HEK293 (cell line): ENCODE measurements at regions not wholly inside any gene's neighbourhood (a gene's known extent, or its start where the extent isn't known, plus 50 kb on each side); places are given as distances from the start of the nearest gene placed in this dataset.

Source experiments
- CTCF ChIP-seq: fragments of 450-650 bp; formaldehyde crosslinking; IDR thresholded peaks from 2 replicates; pipeline ENCODE4 v1.5.1; 2016; ENCODE audit warnings: missing biosample characterization, missing genetic modification characterization
- REST ChIP-seq: fragments of 450-650 bp; formaldehyde crosslinking; IDR thresholded peaks from 2 replicates; pipeline ENCODE4 v1.5.1; 2016; ENCODE audit warnings: missing biosample characterization, missing genetic modification characterization
- SP3 ChIP-seq: fragments of 450-650 bp; formaldehyde crosslinking; IDR thresholded peaks from 2 replicates; pipeline ENCODE4 v1.5.1; 2016; ENCODE audit warnings: missing biosample characterization, missing genetic modification characterization
- ZBTB7A ChIP-seq: fragments of 450-650 bp; formaldehyde crosslinking; IDR thresholded peaks from 2 replicates; pipeline ENCODE4 v1.5.1; 2016; ENCODE audit warnings: low read depth, missing biosample characterization, missing genetic modification characterization
- ZFP3 ChIP-seq: fragments of 450-650 bp; formaldehyde crosslinking; IDR thresholded peaks from 2 replicates; pipeline ENCODE4 v1.5.1; 2016; ENCODE audit warnings: low read depth, missing biosample characterization, missing genetic modification characterization
- ZIC2 ChIP-seq: fragments of 450-650 bp; formaldehyde crosslinking; IDR thresholded peaks from 2 replicates; pipeline ENCODE4 v1.5.1; 2016; ENCODE audit warnings: missing biosample characterization, missing genetic modification characterization
- ZNF157 ChIP-seq: fragments of 450-650 bp; formaldehyde crosslinking; IDR thresholded peaks from 2 replicates; pipeline ENCODE4 v1.5.1; 2016; ENCODE audit warnings: missing biosample characterization, missing genetic modification characterization
- ZNF169 ChIP-seq: fragments of 450-650 bp; formaldehyde crosslinking; IDR thresholded peaks from 2 replicates; pipeline ENCODE4 v1.5.1; 2016; ENCODE audit warnings: missing biosample characterization, missing genetic modification characterization
- ZNF654 ChIP-seq: fragments of 450-650 bp; formaldehyde crosslinking; IDR thresholded peaks from 2 replicates; pipeline ENCODE4 v1.5.1; 2016; ENCODE audit warnings: low read depth, missing biosample characterization, missing genetic modification characterization
- ZNF707 ChIP-seq: fragments of 450-650 bp; formaldehyde crosslinking; IDR thresholded peaks from 2 replicates; pipeline ENCODE4 v1.5.1; 2016; ENCODE audit warnings: missing biosample characterization, missing genetic modification characterization
- ZNF768 ChIP-seq: fragments of 450-650 bp; formaldehyde crosslinking; IDR thresholded peaks from 2 replicates; pipeline ENCODE4 v1.5.1; 2018; ENCODE audit warnings: missing biosample characterization, mild to moderate bottlenecking, missing genetic modification characterization
- ZNF776 ChIP-seq: fragments of 450-650 bp; formaldehyde crosslinking; IDR thresholded peaks from 2 replicates; pipeline ENCODE4 v1.5.0; 2017; ENCODE audit warnings: missing biosample characterization, missing genetic modification characterization, borderline replicate concordance

GRCh38 chr2:196433116-196433515 is 206.4 kb upstream of the CCDC150 start:
- TF ChIP-seq CTCF (tag by site-specific recombination), result no peak
- TF ChIP-seq ZFP3 (tag by site-specific recombination), result no peak
- no peak for TF ChIP-seq SP3
- TF ChIP-seq ZNF169 (tag by site-specific recombination), result no peak
- TF ChIP-seq ZIC2 (tag by site-specific recombination), result no peak
- TF ChIP-seq ZNF157 (tag by site-specific recombination), result no peak
- TF ChIP-seq REST (tag by site-specific recombination), result no peak
- no peak for TF ChIP-seq ZNF776 (tag by site-specific recombination)
- TF ChIP-seq ZNF768 (tag by site-specific recombination), result no peak
- TF ChIP-seq ZNF707, result no peak
- no peak for TF ChIP-seq ZNF654 (tag by site-specific recombination)
- no peak for TF ChIP-seq ZBTB7A (tag by site-specific recombination)
